Mesendoderm (in vitro differentiated cells): ENCODE measurements at regions not wholly inside any gene's neighbourhood (a gene's known extent, or its start where the extent isn't known, plus 50 kb on each side); places are given as distances from the start of the nearest gene placed in this dataset.
A peak's percentile ranks its signal among the peaks of the same experiment; 100 is the strongest.

Source experiments
- DNase-seq: peaks from one replicate; pipeline ENCODE4 v3.0.0; 2013
- H2AK5ac ChIP-seq: 2 replicates; pipeline ENCODE4 v1.6.1; 2013; ENCODE audit warnings: low read length, inconsistent platforms
- H2BK120ac ChIP-seq: 2 replicates; pipeline ENCODE4 v1.6.1; 2013; ENCODE audit warnings: low read depth, mild to moderate bottlenecking, low read length, moderate library complexity, mixed read lengths
- H2BK15ac ChIP-seq: replicated peaks from 2 replicates; pipeline ENCODE4 v1.6.1; 2013; ENCODE audit warnings: low read depth, mild to moderate bottlenecking, moderate library complexity
- H2BK5ac ChIP-seq: 2 replicates; pipeline ENCODE4 v1.6.1; 2013; ENCODE audit warnings: low read length, inconsistent platforms
- H3K18ac ChIP-seq: 2 replicates; pipeline ENCODE4 v1.6.1; 2013; ENCODE audit warnings: mild to moderate bottlenecking, low read length, mixed read lengths
- H3K23ac ChIP-seq: one replicate; pipeline ENCODE4 v1.6.1; 2013; ENCODE audit warnings: low read length
- H3K27ac ChIP-seq: 2 replicates; pipeline ENCODE4 v1.5.1; 2013; ENCODE audit warnings: low read depth, mild to moderate bottlenecking, inconsistent platforms, low read length, moderate library complexity
- H3K27me3 ChIP-seq: 2 replicates; pipeline ENCODE4 v1.6.1; 2013; ENCODE audit warnings: low read length, control low read depth, mild to moderate bottlenecking, inconsistent platforms; ENCODE audit not compliant: insufficient read depth, poor library complexity
- H3K36me3 ChIP-seq: 2 replicates; pipeline ENCODE4 v1.6.1; 2013; ENCODE audit warnings: low read length, inconsistent platforms; ENCODE audit not compliant: control insufficient read depth, insufficient read depth
- H3K4ac ChIP-seq: one replicate; pipeline ENCODE4 v1.6.1; 2013; ENCODE audit warnings: low read depth, mild to moderate bottlenecking, low read length, moderate library complexity
- H3K4me1 ChIP-seq: 2 replicates; pipeline ENCODE4 v1.6.1; 2013; ENCODE audit warnings: low read depth, low read length, inconsistent platforms; ENCODE audit not compliant: control insufficient read depth
- H3K4me2 ChIP-seq: 2 replicates; pipeline ENCODE4 v1.6.1; 2013; ENCODE audit warnings: low read length
- H3K4me3 ChIP-seq: 2 replicates; pipeline ENCODE4 v1.5.1; 2013; ENCODE audit warnings: mild to moderate bottlenecking, low read length
- H3K56ac ChIP-seq: one replicate; pipeline ENCODE4 v1.6.1; 2013; ENCODE audit warnings: low read length
- H3K79me1 ChIP-seq: 2 replicates; pipeline ENCODE4 v1.6.1; 2013; ENCODE audit warnings: low read length, inconsistent platforms
- H3K79me2 ChIP-seq: 2 replicates; pipeline ENCODE4 v1.6.1; 2013; ENCODE audit warnings: mild to moderate bottlenecking, low read length; ENCODE audit not compliant: control insufficient read depth, insufficient read depth
- H3K9ac ChIP-seq: 2 replicates; pipeline ENCODE4 v1.6.1; 2013; ENCODE audit warnings: low read length, inconsistent platforms
- H4K5ac ChIP-seq: one replicate; pipeline ENCODE4 v1.6.1; 2013; ENCODE audit warnings: low read length
- H4K8ac ChIP-seq: one replicate; pipeline ENCODE4 v1.6.1; 2013; ENCODE audit warnings: low read depth, mild to moderate bottlenecking, control low read depth, low read length, moderate library complexity
- WGBS: extraction: QIAGEN DNeasy Blood & Tissue Kit; methylation state at CpG from one replicate; pipeline ENCODE4 v1.1.7; 2013; ENCODE audit warnings: low lambda C conversion rate, missing lambda C conversion rate; ENCODE audit not compliant: insufficient coverage; ENCODE audit errors: extremely low coverage; 5-methylcytosine and 5-hydroxymethylcytosine counted together

DNA sequence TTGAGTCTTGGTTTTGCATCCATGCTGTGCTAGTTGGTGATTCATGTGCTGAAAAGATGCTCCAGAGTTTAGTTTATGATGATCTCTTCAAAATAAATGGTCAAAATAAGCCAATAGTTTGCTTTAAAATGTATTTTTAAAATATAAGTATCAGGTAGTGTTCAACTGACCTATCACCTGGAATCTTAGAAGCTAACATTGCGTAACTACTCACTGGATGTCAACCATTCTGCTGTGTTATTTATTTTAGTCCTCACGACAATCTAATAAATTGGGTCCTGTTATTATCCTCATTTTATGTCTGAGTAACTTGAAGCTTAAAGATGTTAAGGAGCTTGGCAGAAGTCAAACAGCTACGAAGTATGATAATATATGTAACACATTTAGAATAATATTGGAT, 563.7 kb upstream of the MDFIC2 start:
- Histone ChIP-seq H3K79me1 (no peaks in the 10 kb centered on the region), H3K27me3 (no peaks in the 10 kb centered on the region), H3K4me2 (no peak overlapping the region), H3K4me1 (no peaks in the 10 kb centered on the region), H2BK120ac (no peak overlapping the region), H2BK5ac (no peak overlapping the region), H3K4me3 (no peak overlapping the region), H3K79me2 (no peaks in the 10 kb centered on the region), H3K23ac (no peak overlapping the region), H3K9ac (no peak overlapping the region), H2AK5ac (no peak overlapping the region), H3K36me3 (no peaks in the 10 kb centered on the region), H4K8ac (no peak overlapping the region), H3K56ac (no peak overlapping the region), H2BK15ac (no peak overlapping the region), H4K5ac (no peak overlapping the region), H3K27ac (no peak overlapping the region), H3K18ac (no peak overlapping the region), H3K4ac (no peak overlapping the region)
- no CpG with 5 or more reads among the region's 3 CpGs for WGBS
- no peak for DNase-seq

DNA sequence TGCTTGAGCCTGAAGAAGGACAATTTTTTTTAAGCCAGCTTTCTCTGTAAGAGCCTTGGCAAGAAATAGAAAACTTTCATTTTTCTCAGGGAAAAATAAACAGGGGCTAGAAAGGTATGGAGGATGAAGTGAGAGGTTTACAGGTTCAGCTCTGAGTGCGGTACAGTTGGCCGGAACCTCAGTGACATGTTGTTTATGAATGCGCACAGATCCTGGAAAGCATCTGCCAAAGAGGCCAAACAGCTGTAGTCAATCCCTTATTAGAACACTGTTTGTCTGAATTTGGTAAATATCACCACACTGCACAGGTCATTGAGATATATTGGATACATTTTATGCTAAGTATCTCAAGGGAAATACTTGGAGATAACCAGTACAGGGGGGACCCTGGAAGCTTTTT, 561.8 kb upstream of the MDFIC2 start:
- Histone ChIP-seq H3K4me2 (no peak overlapping the region), H3K27ac (no peak overlapping the region), H3K4me1 (no peaks in the 10 kb centered on the region), H3K4ac (no peak overlapping the region), H4K5ac (no peak overlapping the region), H3K36me3 (no peaks in the 10 kb centered on the region), H3K9ac (no peak overlapping the region), H3K79me1 (no peaks in the 10 kb centered on the region), H3K79me2 (no peaks in the 10 kb centered on the region), H4K8ac (no peak overlapping the region), H3K18ac (no peak overlapping the region), H2BK15ac (no peak overlapping the region), H2BK120ac (no peak overlapping the region), H3K23ac (no peak overlapping the region), H3K4me3 (no peak overlapping the region), H2AK5ac (no peak overlapping the region), H3K56ac (no peak overlapping the region), H2BK5ac (no peak overlapping the region), H3K27me3 (no peaks in the 10 kb centered on the region)
- DNase-seq = no peak
- no CpG with 5 or more reads among the region's 3 CpGs for WGBS

DNA sequence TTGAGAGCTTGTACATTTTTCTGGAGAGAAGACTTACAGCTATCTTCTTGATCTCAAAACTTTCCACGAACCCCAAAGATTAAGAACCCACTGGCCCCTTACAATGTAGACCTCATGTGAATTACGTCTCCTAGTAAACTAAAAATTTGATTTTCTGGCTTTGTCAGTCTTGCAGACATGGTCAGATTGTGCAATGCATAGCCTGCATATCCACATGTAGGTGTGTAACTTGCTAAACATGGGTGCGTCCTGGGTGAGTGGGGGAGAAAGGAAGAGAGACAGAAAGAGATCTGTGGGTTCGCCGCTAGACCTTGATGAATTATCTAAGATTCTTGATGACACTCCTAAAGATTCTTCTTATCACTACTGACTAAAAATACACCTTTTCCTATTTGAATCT, 561.2 kb upstream of the MDFIC2 start:
- no CpG with 5 or more reads among the region's 5 CpGs for whole genome bisulfite sequencing
- H3K36me3 ChIP-seq = no peaks in the 10 kb centered on the region
- no peaks in the 10 kb centered on the region for H3K27me3 ChIP-seq
- H2AK5ac ChIP-seq = no peak overlapping the region
- H2BK120ac ChIP-seq = no peak overlapping the region
- H3K4ac ChIP-seq = no peak overlapping the region
- H3K27ac ChIP-seq = no peak overlapping the region
- no peak overlapping the region for H4K5ac ChIP-seq
- no peak overlapping the region for H2BK15ac ChIP-seq
- no peak overlapping the region for H3K4me2 ChIP-seq
- no peak overlapping the region for H3K23ac ChIP-seq
- no peak for DNase-seq
- H3K9ac ChIP-seq = no peak overlapping the region
- H3K4me1 ChIP-seq = no peaks in the 10 kb centered on the region
- H4K8ac ChIP-seq = no peak overlapping the region
- no peak overlapping the region for H3K4me3 ChIP-seq
- no peaks in the 10 kb centered on the region for H3K79me1 ChIP-seq
- H3K18ac ChIP-seq = no peak overlapping the region
- no peak overlapping the region for H2BK5ac ChIP-seq
- no peak overlapping the region for H3K56ac ChIP-seq
- no peaks in the 10 kb centered on the region for H3K79me2 ChIP-seq

DNA sequence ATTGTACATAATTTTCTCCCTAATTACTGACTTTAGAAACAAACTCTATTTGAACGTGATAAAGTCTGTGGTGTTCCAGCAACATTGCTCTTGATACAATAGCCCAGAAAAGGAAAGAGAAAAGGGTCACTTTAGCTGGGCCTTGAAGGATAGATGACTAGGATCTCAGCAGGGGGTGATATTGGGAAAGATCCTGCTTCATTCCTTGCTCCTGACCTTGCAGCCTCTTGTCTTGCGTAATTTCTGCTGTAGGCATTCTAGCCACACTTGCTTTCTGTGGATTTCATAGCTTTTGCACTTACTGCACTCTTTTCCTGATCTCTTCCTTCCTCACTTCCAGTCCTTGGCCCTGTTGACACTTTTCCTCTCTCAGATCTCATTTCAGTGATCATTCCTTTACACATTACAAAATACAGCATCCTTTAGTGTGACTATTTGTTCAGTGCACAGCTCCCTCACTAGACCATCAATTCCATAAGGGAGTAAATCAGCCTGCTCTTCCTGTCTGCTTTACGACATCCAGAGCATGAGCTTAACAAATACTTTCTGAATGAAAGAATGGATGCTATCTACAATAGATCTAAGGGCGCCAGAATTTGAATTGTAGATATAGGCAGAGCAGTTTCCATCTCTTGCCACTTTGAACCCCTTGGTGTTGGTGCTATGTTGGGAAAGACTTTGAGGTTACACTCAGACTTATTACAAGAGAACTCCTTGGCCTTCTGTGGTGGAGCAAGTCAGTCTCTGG, 559.6 kb upstream of the MDFIC2 start:
- H2BK15ac ChIP-seq = no peak overlapping the region

DNA sequence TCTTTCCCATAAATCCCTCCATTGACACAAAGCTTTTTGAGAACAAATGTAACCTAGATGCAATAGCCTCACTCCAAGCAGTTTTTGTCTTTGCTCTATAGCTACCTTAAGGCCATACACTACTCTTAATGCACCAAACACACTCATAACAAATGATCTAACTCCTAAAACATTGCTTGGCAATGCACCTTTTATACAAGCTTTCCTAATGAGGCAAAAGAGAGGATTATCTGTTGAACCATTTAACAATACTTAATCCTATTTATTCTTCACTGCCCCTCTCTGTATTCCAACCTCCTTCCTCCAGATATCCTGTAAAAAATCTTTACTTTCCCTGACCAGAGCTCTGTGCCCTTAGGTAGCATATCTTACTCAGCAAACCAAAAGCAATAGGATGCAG, 558.1 kb upstream of the MDFIC2 start:
- H2AK5ac ChIP-seq = no peak overlapping the region
- H3K36me3 ChIP-seq = no peaks in the 10 kb centered on the region
- H3K27me3 ChIP-seq = no peaks in the 10 kb centered on the region
- H3K79me1 ChIP-seq = no peaks in the 10 kb centered on the region
- H3K27ac ChIP-seq = no peak overlapping the region
- no peaks in the 10 kb centered on the region for H3K4me1 ChIP-seq
- H3K18ac ChIP-seq = no peak overlapping the region
- no peak overlapping the region for H3K9ac ChIP-seq
- no peak overlapping the region for H2BK120ac ChIP-seq
- no peak overlapping the region for H2BK15ac ChIP-seq
- no peak for DNase-seq
- H3K79me2 ChIP-seq = no peaks in the 10 kb centered on the region
- H3K23ac ChIP-seq = no peak overlapping the region
- no peak overlapping the region for H4K8ac ChIP-seq
- H2BK5ac ChIP-seq = no peak overlapping the region
- H3K4me2 ChIP-seq = no peak overlapping the region
- no peak overlapping the region for H3K4me3 ChIP-seq
- no peak overlapping the region for H4K5ac ChIP-seq
- no peak overlapping the region for H3K56ac ChIP-seq
- H3K4ac ChIP-seq = no peak overlapping the region

More for the DNA sequence above, 559.6 kb upstream of the MDFIC2 start:
- Histone ChIP-seq H2AK5ac (no peak overlapping the region), H3K4ac (no peak overlapping the region), H3K9ac (no peak overlapping the region), H3K18ac (no peak overlapping the region), H2BK120ac (no peak overlapping the region), H3K27me3 (no peaks in the 10 kb centered on the region), H3K27ac (no peak overlapping the region), H3K4me3 (no peak overlapping the region), H3K23ac (no peak overlapping the region), H3K56ac (no peak overlapping the region), H3K4me2 (no peak overlapping the region), H3K36me3 (no peaks in the 10 kb centered on the region), H3K4me1 (no peaks in the 10 kb centered on the region), H4K8ac (no peak overlapping the region), H2BK5ac (no peak overlapping the region), H4K5ac (no peak overlapping the region), H3K79me2 (no peaks in the 10 kb centered on the region), H3K79me1 (no peaks in the 10 kb centered on the region)
- WGBS = no CpG with 5 or more reads among the region's 4 CpGs
- peak; percentile 39 for DNase-seq

DNA sequence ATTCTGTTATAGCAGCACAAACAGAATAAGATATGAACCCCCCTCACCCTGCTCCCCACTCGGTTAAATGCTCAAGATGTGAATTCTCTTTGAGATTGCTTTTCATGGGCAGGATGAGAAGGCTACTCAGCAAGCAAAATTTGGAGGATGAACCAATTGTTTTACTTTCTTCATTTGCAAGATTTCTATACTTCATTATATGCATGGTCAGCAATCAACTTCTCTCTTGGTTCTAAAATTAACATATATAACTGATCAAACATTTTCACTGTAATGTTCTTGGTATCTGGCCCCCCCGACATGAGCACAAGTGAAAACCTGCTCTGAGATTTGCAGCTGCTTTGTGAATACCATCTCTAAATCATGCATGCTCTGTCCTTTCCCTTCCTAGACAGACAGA, 556.1 kb upstream of the MDFIC2 start:
- no peak for DNase-seq
- WGBS = no CpG with 5 or more reads among the region's 2 CpGs

More for the DNA sequence above, 556.1 kb upstream of the MDFIC2 start:
- H3K56ac ChIP-seq = no peak overlapping the region
- no peak overlapping the region for H2BK120ac ChIP-seq
- H3K27ac ChIP-seq = no peak overlapping the region
- H4K5ac ChIP-seq = no peak overlapping the region
- no peaks in the 10 kb centered on the region for H3K4me1 ChIP-seq
- H3K36me3 ChIP-seq = no peaks in the 10 kb centered on the region
- H3K4me3 ChIP-seq = no peak overlapping the region
- H2BK5ac ChIP-seq = no peak overlapping the region
- no peak overlapping the region for H3K4me2 ChIP-seq
- H3K9ac ChIP-seq = no peak overlapping the region
- no peaks in the 10 kb centered on the region for H3K79me1 ChIP-seq
- H2AK5ac ChIP-seq = no peak overlapping the region
- H3K4ac ChIP-seq = no peak overlapping the region
- no peak overlapping the region for H3K23ac ChIP-seq
- no peak overlapping the region for H4K8ac ChIP-seq
- H2BK15ac ChIP-seq = no peak overlapping the region
- no peaks in the 10 kb centered on the region for H3K79me2 ChIP-seq
- no peak overlapping the region for H3K18ac ChIP-seq
- H3K27me3 ChIP-seq = no peaks in the 10 kb centered on the region
